H1 (cell line): ENCODE measurements at regions not wholly inside any gene's neighbourhood (a gene's known extent, or its start where the extent isn't known, plus 50 kb on each side); places are given as distances from the start of the nearest gene placed in this dataset.

ENCODE experiments used
- CTCF ChIA-PET: fragments of 300-600 bp; sonication (Branson Sonifier 250); formaldehyde crosslinking; loops from one replicate; lab custom pipeline; 2021; ENCODE audit not compliant: partially characterized antibody; lab: Charles Lee
- POLR2A ChIA-PET: fragments of 300-600 bp; sonication (Branson Sonifier 250); formaldehyde crosslinking; loops from one replicate; lab custom pipeline; 2021; ENCODE audit warnings: inconsistent platforms; ENCODE audit not compliant: partially characterized antibody; lab: Charles Lee
- DNase-seq, 2 experiments: peaks; one replicate each; pipeline versions ENCODE4 v3.0.0 to v3.0.0-alpha.2; 2010 to 2022; ENCODE audit warnings: low spot score in 2 of 2, low read depth in 1 of 2, mixed read lengths in 1 of 2
- FAIRE-seq: peaks from 2 replicates; lab custom pipeline; 2011; peaks lifted over from hg19 to GRCh38; lab: Jason Lieb, UNC
- H2AFZ ChIP-seq: 2 replicates; pipeline ENCODE4 v1.8.1; 2012; ENCODE audit warnings: low read length, inconsistent platforms
- H2AK5ac ChIP-seq: 2 replicates; pipeline ENCODE4 v1.6.1; 2013; ENCODE audit warnings: low read depth, low read length
- H2BK120ac ChIP-seq: replicated peaks from 2 replicates; pipeline ENCODE3; 2013; ENCODE audit warnings: low read depth, low read length, inconsistent platforms
- H2BK12ac ChIP-seq: 2 replicates; pipeline ENCODE4 v1.6.1; 2013; ENCODE audit warnings: low read depth, low read length
- H2BK15ac ChIP-seq: 2 replicates; pipeline ENCODE4 v1.6.1; 2013; ENCODE audit warnings: low read length
- H2BK20ac ChIP-seq: 2 replicates; pipeline ENCODE4 v1.6.1; 2013; ENCODE audit warnings: low read length
- H2BK5ac ChIP-seq: 2 replicates; pipeline ENCODE4 v1.6.1; 2013; ENCODE audit warnings: low read depth, low read length
- H3K14ac ChIP-seq: 2 replicates; pipeline ENCODE4 v1.6.1; 2013; ENCODE audit warnings: inconsistent platforms; ENCODE audit not compliant: insufficient read length
- H3K18ac ChIP-seq: 2 replicates; pipeline ENCODE4 v1.6.1; 2013; ENCODE audit warnings: low read length; ENCODE audit errors: extremely low read depth
- H3K23ac ChIP-seq: 2 replicates; pipeline ENCODE4 v1.6.1; 2013; ENCODE audit warnings: inconsistent platforms; ENCODE audit not compliant: insufficient read length
- H3K23me2 ChIP-seq: 2 replicates; pipeline ENCODE4 v1.6.1; 2013; ENCODE audit warnings: low read depth, low read length
- H3K27ac ChIP-seq: 2 replicates; pipeline ENCODE4 v1.6.1; 2011; ENCODE audit warnings: low read depth, low read length, inconsistent platforms
- H3K27me3 ChIP-seq, 4 experiments: replicated peaks in 1 of 4; 1 replicate in 1 of 4; 2 replicates in 3 of 4; pipeline versions ENCODE4 v1.6.1 to v1.8.1; 2011 to 2013; ENCODE audit warnings: low read length in 3 of 4, mild to moderate bottlenecking in 3 of 4, inconsistent platforms in 2 of 4, mixed read lengths in 2 of 4, moderate library complexity in 1 of 4; ENCODE audit not compliant: control insufficient read depth in 3 of 4, insufficient read depth in 3 of 4; ENCODE audit errors: extremely low read depth in 1 of 4
- H3K36me3 ChIP-seq, 4 experiments: 2 replicates each; pipeline versions ENCODE4 v1.6.1 to v1.8.1; 2011 to 2013; ENCODE audit warnings: mild to moderate bottlenecking in 4 of 4, low read length in 3 of 4, moderate library complexity in 2 of 4, control low read depth in 1 of 4, inconsistent platforms in 1 of 4; ENCODE audit not compliant: insufficient read depth in 4 of 4, control insufficient read depth in 2 of 4
- H3K4ac ChIP-seq: replicated peaks from 2 replicates; pipeline ENCODE3; 2013; ENCODE audit warnings: low read length, low read depth, mixed read lengths, inconsistent platforms; ENCODE audit not compliant: insufficient read length
- H3K4me1 ChIP-seq, 4 experiments: replicated peaks in 1 of 4; 1 replicate in 1 of 4; 2 replicates in 3 of 4; pipeline versions ENCODE4 v1.6.1 to v1.8.1; 2011 to 2013; ENCODE audit warnings: low read length in 3 of 4, inconsistent platforms in 2 of 4, mixed read lengths in 1 of 4; ENCODE audit not compliant: insufficient read depth in 4 of 4, control insufficient read depth in 3 of 4
- H3K4me2 ChIP-seq, 2 experiments: 2 replicates each; pipeline versions ENCODE4 v1.6.1 to v1.8.1; 2011 to 2013; ENCODE audit warnings: low read depth in 2 of 2, low read length in 2 of 2, control low read depth in 1 of 2, inconsistent platforms in 1 of 2, mild to moderate bottlenecking in 1 of 2; ENCODE audit not compliant: insufficient read depth in 1 of 2
- H3K4me3 ChIP-seq, 4 experiments: fragments of 200-600, 300-600 bp in 1 of 4; sonication (generic), shearing (Covaris generic), sonication (Bioruptor Twin) in 1 of 4; 2 replicates each; pipeline versions ENCODE4 v1.5.1 to v1.8.1; 2011 to 2016; ENCODE audit warnings: low read length in 4 of 4, low read depth in 3 of 4, control low read depth in 2 of 4, inconsistent platforms in 2 of 4, mild to moderate bottlenecking in 2 of 4, mixed read lengths in 1 of 4, moderate library complexity in 1 of 4; ENCODE audit not compliant: insufficient read depth in 2 of 4; ENCODE audit errors: extremely low read depth in 1 of 4
- H3K56ac ChIP-seq: replicated peaks from 2 replicates; pipeline ENCODE3; 2013; ENCODE audit warnings: low read depth, mild to moderate bottlenecking, mixed read lengths, low read length, inconsistent platforms; ENCODE audit not compliant: insufficient read length
- H3K79me1 ChIP-seq: 2 replicates; pipeline ENCODE4 v1.6.1; 2013; ENCODE audit warnings: low read depth, low read length, control low read depth
- H3K79me2 ChIP-seq, 2 experiments: 2 replicates each; pipeline versions ENCODE4 v1.6.1 to v1.8.1; 2012 to 2013; ENCODE audit warnings: low read length in 2 of 2, mild to moderate bottlenecking in 2 of 2, inconsistent platforms in 1 of 2; ENCODE audit not compliant: insufficient read depth in 2 of 2, control insufficient read depth in 1 of 2
- H3K9ac ChIP-seq, 4 experiments: replicated peaks in 1 of 4; 1 replicate in 1 of 4; 2 replicates in 3 of 4; pipeline versions ENCODE4 v1.6.1 to v1.8.1; 2011 to 2013; ENCODE audit warnings: low read depth in 3 of 4, low read length in 3 of 4, control low read depth in 2 of 4, mild to moderate bottlenecking in 2 of 4, moderate library complexity in 2 of 4, inconsistent platforms in 1 of 4; ENCODE audit errors: extremely low read depth in 1 of 4
- H3K9me3 ChIP-seq, 2 experiments: 2 replicates each; pipeline versions ENCODE4 v1.6.1 to v1.8.1; 2012 to 2013; ENCODE audit warnings: mild to moderate bottlenecking in 2 of 2, moderate library complexity in 2 of 2, control low read depth in 1 of 2, inconsistent platforms in 1 of 2, low read depth in 1 of 2, low read length in 1 of 2, mixed read lengths in 1 of 2; ENCODE audit not compliant: insufficient read depth in 2 of 2
- H4K20me1 ChIP-seq, 2 experiments: replicated peaks in 1 of 2; 2 replicates each; pipeline versions ENCODE3 to v1.8.1; 2011 to 2013; ENCODE audit warnings: inconsistent platforms in 2 of 2, low read length in 2 of 2, mild to moderate bottlenecking in 1 of 2; ENCODE audit not compliant: insufficient read depth in 2 of 2, control insufficient read depth in 1 of 2
- H4K5ac ChIP-seq: 2 replicates; pipeline ENCODE4 v1.6.1; 2013; ENCODE audit warnings: low read length, low read depth, mixed read lengths, inconsistent platforms; ENCODE audit not compliant: insufficient read length
- H4K8ac ChIP-seq: 2 replicates; pipeline ENCODE4 v1.8.0; 2013; ENCODE audit warnings: mild to moderate bottlenecking, moderate library complexity, low read length, inconsistent platforms; ENCODE audit not compliant: insufficient read depth; ENCODE audit errors: extremely low read depth
- H4K91ac ChIP-seq: replicated peaks from 2 replicates; pipeline ENCODE3; 2013; ENCODE audit warnings: low read length, mixed read lengths, inconsistent platforms; ENCODE audit not compliant: insufficient read length
- CTBP2 ChIP-seq: IDR thresholded peaks from 2 replicates; pipeline ENCODE4 v1.7.0; 2011; ENCODE audit warnings: borderline replicate concordance, mild to moderate bottlenecking, moderate library complexity, mixed read lengths, low read length; ENCODE audit not compliant: insufficient read depth, insufficient read length
- EP300 ChIP-seq, 2 experiments: IDR thresholded peaks; 1 replicate in 1 of 2; 2 replicates in 1 of 2; pipeline ENCODE4 v1.6.1; 2011 to 2012; ENCODE audit warnings: low read depth in 2 of 2, low read length in 2 of 2, mild to moderate bottlenecking in 2 of 2, borderline replicate concordance in 1 of 2, inconsistent platforms in 1 of 2, moderate library complexity in 1 of 2
- GABPA ChIP-seq: IDR thresholded peaks from 2 replicates; pipeline ENCODE4 v1.6.1; 2011; ENCODE audit warnings: mild to moderate bottlenecking, low read length, moderate library complexity, borderline replicate concordance; ENCODE audit not compliant: insufficient read depth
- JUN ChIP-seq: IDR thresholded peaks from 2 replicates; pipeline ENCODE4 v1.6.1; 2011; ENCODE audit warnings: low read depth, mild to moderate bottlenecking, improper control_type of control experiment, low read length
- RNF2 ChIP-seq: fragments of 200-900, 300-1000 bp; sonication (generic); IDR thresholded peaks from 2 replicates; pipeline ENCODE4 v1.7.1; 2016; ENCODE audit warnings: borderline replicate concordance, low read depth, mild to moderate bottlenecking, antibody characterized with exemption, low read length; ENCODE audit not compliant: poor library complexity, severe bottlenecking; ENCODE audit errors: missing control alignments
- SIX5 ChIP-seq: IDR thresholded peaks from 2 replicates; pipeline ENCODE4 v1.6.1; 2011; ENCODE audit warnings: mild to moderate bottlenecking, low read depth, low read length
- TBP ChIP-seq: IDR thresholded peaks from 2 replicates; pipeline ENCODE4 v1.6.1; 2011; ENCODE audit warnings: low read depth, low read length, improper control_type of control experiment
- WGBS, 2 experiments: shearing (Covaris generic) in 1 of 2; methylation state at CpG; one replicate each; pipeline versions ENCODE4 v1.1.6 to v1.1.7; 2013 to 2015; ENCODE audit warnings: low lambda C conversion rate in 2 of 2, mixed read lengths in 2 of 2, inconsistent platforms in 1 of 2, low coverage in 1 of 2, missing lambda C conversion rate in 1 of 2; ENCODE audit not compliant: insufficient replicate concordance in 2 of 2, insufficient coverage in 1 of 2, insufficient read length in 1 of 2; ENCODE audit errors: extremely low coverage in 1 of 2, missing lambda C conversion rate in 1 of 2; 5-methylcytosine and 5-hydroxymethylcytosine counted together

GRCh38 chr10:101294109-101294508, 59.9 kb upstream of the BTRC start:
- Histone ChIP-seq H3K23ac (no peak overlapping the region), H2BK20ac (no peak overlapping the region)
- TF ChIP-seq GABPA (no peak), SIX5 (no peak), EP300 (IDR thresholded peaks at IDR 0.05; ENCODE audit: borderline replicate concordance in 1 of 2, low read depth in 2 of 2, low read length in 2 of 2) (no peak), TBP (no peak), CTBP2 (no peak), JUN (no peak), RNF2 (no peak)
- TF ChIP-seq, all 59 proteins: peak for 0
- DNase-seq (no peak), FAIRE-seq (no peak)
- Histone ChIP-seq H3K23me2 (peaks cover 6% of the 10 kb centered on the region; the same call in 1 of the 2 replicates), H3K14ac (no peak overlapping the region), H3K4me1 (peaks cover 10 to 15% (median 11%) of the 10 kb centered on the region in 4 experiments; a peak in 6 of 7 replicates), H2BK15ac (no peak overlapping the region), H4K5ac (no peak overlapping the region), H2BK120ac (no peak overlapping the region), H4K91ac (no peak overlapping the region), H3K4me2 (no peak overlapping the region), H3K36me3 (no peaks in the 10 kb centered on the region), H3K79me1 (no peaks in the 10 kb centered on the region), H3K27me3 (peaks cover 34 to 76% (median 61%) of the 10 kb centered on the region in 4 experiments), H3K79me2 (no peaks in the 10 kb centered on the region), H2AK5ac (no peak overlapping the region), H3K4me3 (no peak overlapping the region), H3K9me3 (no peaks in the 10 kb centered on the region), H4K8ac (no peak overlapping the region), H2BK5ac (no peak overlapping the region), H3K56ac (no peak overlapping the region), H3K4ac (no peak overlapping the region), H3K9ac (no peak overlapping the region), H3K27ac (no peak overlapping the region), H3K18ac (no peak overlapping the region), H2AFZ (no peak overlapping the region), H2BK12ac (no peak overlapping the region), H4K20me1 (no peaks in the 10 kb centered on the region)
- ChIA-PET POLR2A (no interaction called here), CTCF (interaction anchor here (0.6 to 13.9 kb wide), 10 partner anchors 10 to 280 kb away, joined by 3 to 317 read pairs (median 12); no protein-coding TSS in a partner anchor)
- WGBS, 2 experiments = 83% methylated on average over 2 of the region's 3 CpGs; no CpG with 5 or more reads in 1 of the 2 experiments
